ENCODE measurements at regions not wholly inside any gene's neighbourhood (a gene's known extent, or its start where the extent isn't known, plus 50 kb on each side); places are given as distances from the start of the nearest gene placed in this dataset.
"Not testable (repeated sequence)": the region's sequence is repeated elsewhere in the genome, so short reads cannot be mapped to it uniquely, and the experiment has no call there.

DNA sequence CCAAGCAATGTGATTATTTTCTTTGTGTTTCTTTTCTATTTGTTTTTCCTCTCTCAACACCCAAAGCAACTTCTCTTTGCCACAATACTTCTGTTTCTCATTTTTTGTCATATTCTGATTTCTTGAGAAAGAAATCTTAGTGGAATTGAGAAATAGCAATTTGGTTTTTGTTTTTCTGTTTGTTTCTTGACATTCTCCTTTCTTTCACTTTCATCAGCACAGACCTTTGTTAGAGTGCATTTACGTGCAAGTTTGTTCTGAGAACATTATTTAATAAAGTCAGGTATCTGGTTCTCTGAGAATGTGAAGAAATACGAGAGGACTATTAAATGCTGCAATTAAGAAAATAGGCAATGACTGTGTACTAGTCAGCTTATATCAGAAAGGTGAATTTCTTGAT, 608.1 kb upstream of the AADAT start:
- Mint-ChIP-seq H3K36me3 (ENCODE audit: low read depth) (no peaks in the 10 kb centered on the region), H3K4me1 (ENCODE audit: low read depth) (no peaks in the 10 kb centered on the region), H3K9me3 (ENCODE audit: low read depth) (no peaks in the 10 kb centered on the region), H3K27ac (ENCODE audit: unreplicated experiment) (no peak overlapping the region), H3K27me3 (ENCODE audit: low read depth) (peaks cover 10% of the 10 kb centered on the region), H3K4me3 (ENCODE audit: unreplicated experiment) (no peak overlapping the region)
- DNase-seq (ENCODE audit: low spot score) = no peak
- TF ChIP-seq, protein P1, sequence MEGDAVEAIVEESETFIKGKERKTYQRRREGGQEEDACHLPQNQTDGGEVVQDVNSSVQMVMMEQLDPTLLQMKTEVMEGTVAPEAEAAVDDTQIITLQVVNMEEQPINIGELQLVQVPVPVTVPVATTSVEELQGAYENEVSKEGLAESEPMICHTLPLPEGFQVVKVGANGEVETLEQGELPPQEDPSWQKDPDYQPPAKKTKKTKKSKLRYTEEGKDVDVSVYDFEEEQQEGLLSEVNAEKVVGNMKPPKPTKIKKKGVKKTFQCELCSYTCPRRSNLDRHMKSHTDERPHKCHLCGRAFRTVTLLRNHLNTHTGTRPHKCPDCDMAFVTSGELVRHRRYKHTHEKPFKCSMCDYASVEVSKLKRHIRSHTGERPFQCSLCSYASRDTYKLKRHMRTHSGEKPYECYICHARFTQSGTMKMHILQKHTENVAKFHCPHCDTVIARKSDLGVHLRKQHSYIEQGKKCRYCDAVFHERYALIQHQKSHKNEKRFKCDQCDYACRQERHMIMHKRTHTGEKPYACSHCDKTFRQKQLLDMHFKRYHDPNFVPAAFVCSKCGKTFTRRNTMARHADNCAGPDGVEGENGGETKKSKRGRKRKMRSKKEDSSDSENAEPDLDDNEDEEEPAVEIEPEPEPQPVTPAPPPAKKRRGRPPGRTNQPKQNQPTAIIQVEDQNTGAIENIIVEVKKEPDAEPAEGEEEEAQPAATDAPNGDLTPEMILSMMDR (IDR thresholded peaks at IDR 0.05) = no peak

DNA sequence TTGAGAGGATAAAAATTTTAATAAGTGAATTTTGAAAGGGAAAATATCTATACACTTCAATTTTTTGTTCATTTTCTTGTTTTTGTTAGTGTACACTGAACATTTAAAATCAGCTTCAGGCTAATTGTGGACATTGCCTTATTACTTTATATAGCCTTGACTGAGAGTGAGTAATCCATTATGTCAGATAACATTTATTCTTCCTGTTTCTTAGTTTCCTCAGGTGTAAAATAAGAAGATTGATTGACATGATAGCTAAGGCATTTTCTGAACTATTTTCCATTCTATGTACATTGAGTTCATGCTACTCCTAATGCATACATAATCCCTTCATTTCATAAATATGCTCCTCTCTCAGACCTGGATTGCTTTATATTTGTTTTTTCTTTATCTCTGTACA, 607.3 kb upstream of the AADAT start:
- H3K27me3 Mint-ChIP-seq (ENCODE audit: low read depth) = peaks cover 10% of the 10 kb centered on the region
- TF ChIP-seq, protein P1 (IDR thresholded peaks at IDR 0.05) = no peak
- no peaks in the 10 kb centered on the region for H3K4me1 Mint-ChIP-seq (ENCODE audit: low read depth)
- H3K27ac Mint-ChIP-seq (ENCODE audit: unreplicated experiment) = no peak overlapping the region
- no peak overlapping the region for H3K4me3 Mint-ChIP-seq (ENCODE audit: unreplicated experiment)
- no peaks in the 10 kb centered on the region for H3K9me3 Mint-ChIP-seq (ENCODE audit: low read depth)
- DNase-seq (ENCODE audit: low spot score) = no peak
- H3K36me3 Mint-ChIP-seq (ENCODE audit: low read depth) = no peaks in the 10 kb centered on the region

DNA sequence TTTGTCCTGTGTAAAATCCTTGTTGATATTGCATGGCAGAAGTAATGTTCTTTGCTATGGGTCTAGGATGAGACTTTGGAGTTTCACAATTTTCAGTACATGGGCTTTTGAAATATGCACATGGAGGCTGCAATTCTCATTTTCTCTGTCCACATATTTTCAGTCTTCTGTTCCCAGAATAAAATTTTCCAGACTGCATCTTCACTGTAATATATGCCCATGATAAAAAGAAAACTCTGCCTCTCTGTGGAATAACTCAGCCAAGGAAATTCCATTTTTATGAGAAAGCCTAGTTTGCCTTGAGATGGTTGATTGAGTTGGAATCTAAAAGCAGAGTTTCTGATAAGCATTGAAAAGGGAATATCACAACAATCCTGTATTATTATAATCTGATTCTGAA, 601.4 kb upstream of the AADAT start:
- Mint-ChIP-seq H3K36me3 (ENCODE audit: low read depth) (no peaks in the 10 kb centered on the region), H3K4me3 (ENCODE audit: unreplicated experiment) (no peak overlapping the region), H3K27me3 (ENCODE audit: low read depth) (peaks cover 5% of the 10 kb centered on the region), H3K9me3 (ENCODE audit: low read depth) (no peaks in the 10 kb centered on the region), H3K4me1 (ENCODE audit: low read depth) (peaks cover 8% of the 10 kb centered on the region), H3K27ac (ENCODE audit: unreplicated experiment) (no peak overlapping the region)
- TF ChIP-seq, protein P1 (IDR thresholded peaks at IDR 0.05) = no peak
- no peak for DNase-seq (ENCODE audit: low spot score)

DNA sequence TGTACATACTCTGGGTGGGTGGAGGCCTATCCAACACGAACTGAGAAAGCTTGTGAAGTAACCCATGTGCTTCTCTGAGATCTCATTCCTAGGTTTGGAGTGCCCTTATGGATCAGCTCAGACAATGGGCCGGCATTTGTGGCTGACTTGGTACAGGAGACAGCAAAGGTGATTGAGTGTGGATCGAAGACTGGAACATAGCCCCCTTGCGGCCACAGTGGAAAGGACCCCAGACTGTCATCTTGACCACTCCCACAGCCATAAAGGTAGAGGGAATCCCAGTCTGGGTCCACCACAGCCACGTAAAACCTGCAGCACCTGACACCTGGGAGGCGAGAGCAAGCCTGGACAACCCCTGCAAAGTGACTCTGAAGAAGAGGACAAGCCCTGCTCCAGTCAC, 598.0 kb upstream of the AADAT start:
- H3K4me3 Mint-ChIP-seq (ENCODE audit: unreplicated experiment) = no peak overlapping the region
- peaks cover 4% of the 10 kb centered on the region for H3K27me3 Mint-ChIP-seq (ENCODE audit: low read depth)
- no peak for DNase-seq (ENCODE audit: low spot score)
- TF ChIP-seq, protein P1 (IDR thresholded peaks at IDR 0.05) = no peak
- no peaks in the 10 kb centered on the region for H3K9me3 Mint-ChIP-seq (ENCODE audit: low read depth)
- H3K27ac Mint-ChIP-seq (ENCODE audit: unreplicated experiment) = no peak overlapping the region
- H3K4me1 Mint-ChIP-seq (ENCODE audit: low read depth) = peaks cover 8% of the 10 kb centered on the region
- H3K36me3 Mint-ChIP-seq (ENCODE audit: low read depth) = no peaks in the 10 kb centered on the region

DNA sequence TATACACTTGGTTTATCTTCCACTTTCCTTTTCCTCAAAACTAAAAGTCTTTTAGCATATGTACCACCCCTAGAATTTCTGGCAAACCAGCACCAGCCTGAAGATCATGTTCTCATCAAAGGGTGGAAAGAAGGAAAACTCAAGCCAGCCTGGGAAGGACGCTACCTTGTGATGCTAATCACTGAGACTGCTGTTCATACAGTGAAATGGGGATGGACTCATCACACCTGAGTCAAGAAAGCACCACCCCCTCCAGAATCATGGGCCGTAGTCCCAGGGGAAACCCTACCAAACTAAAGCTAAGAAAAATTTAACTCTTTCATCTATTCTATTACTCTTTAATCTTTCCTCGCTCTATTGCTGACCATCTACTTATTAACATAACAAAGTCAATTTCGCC, 595.9 kb upstream of the AADAT start:
- not testable (repeated sequence) for H3K27me3 Mint-ChIP-seq (ENCODE audit: low read depth); H3K4me1 Mint-ChIP-seq (ENCODE audit: low read depth); H3K9me3 Mint-ChIP-seq (ENCODE audit: low read depth); H3K4me3 Mint-ChIP-seq (ENCODE audit: unreplicated experiment); H3K27ac Mint-ChIP-seq (ENCODE audit: unreplicated experiment); H3K36me3 Mint-ChIP-seq (ENCODE audit: low read depth); DNase-seq (ENCODE audit: low spot score)

DNA sequence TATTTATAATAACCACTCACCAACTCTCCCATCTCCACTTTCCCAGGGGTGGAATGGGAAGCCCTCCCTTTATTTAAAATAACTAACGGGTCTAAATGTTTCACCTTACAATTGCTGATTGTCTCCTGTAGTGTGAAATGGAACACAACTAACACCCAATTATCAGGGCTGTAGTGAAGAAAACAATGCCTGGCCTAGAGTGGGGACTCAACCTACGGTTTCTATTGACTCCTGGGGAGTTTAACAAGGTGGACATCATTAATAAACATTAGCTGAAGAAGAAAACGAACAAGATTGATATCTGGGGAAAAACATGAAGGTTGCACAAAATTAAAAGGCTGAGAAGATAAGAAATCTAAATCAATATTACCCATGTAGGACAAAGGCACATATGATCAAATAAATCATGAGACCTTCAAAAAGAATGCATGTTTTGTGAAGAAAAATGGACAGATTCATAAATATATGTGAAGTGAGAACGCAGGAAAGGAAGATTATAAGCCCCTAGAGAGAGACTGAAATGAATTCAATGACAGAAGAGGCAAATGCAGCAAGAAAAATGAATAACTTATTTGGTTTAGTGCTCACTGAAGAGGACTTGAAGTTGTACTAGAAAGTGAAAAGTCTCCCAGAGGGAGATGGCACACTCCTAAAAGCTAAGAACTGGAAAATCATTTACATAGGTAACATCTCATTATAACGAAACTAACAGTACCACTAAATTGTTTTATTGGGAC, 593.0 kb upstream of the AADAT start:
- TF ChIP-seq, protein P1 (IDR thresholded peaks at IDR 0.05) = no peak
- peaks cover 2% of the 10 kb centered on the region for H3K27me3 Mint-ChIP-seq (ENCODE audit: low read depth)

DNA sequence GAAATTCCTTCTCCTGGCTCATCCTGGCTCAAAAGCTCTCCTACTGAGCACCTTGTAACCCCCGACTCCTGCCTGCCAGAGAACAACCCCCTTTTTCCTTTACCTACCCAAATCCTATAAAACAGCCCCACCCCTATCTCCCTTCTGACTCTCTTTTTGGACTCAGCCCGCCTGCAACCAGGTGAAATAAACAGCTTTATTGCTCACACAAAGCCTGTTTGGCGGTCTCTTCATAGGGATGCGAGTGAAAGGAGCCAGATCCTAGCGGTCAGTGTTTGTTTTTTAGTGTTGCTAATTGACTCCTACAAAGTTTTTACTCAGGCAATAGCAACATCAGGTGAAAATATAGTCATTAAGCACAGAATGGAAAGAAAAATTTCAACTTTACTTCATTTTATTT, 592.3 kb upstream of the AADAT start:
- not testable (repeated sequence) for H3K9me3 Mint-ChIP-seq (ENCODE audit: low read depth); DNase-seq (ENCODE audit: low spot score); H3K27ac Mint-ChIP-seq (ENCODE audit: unreplicated experiment); H3K27me3 Mint-ChIP-seq (ENCODE audit: low read depth); H3K36me3 Mint-ChIP-seq (ENCODE audit: low read depth); H3K4me1 Mint-ChIP-seq (ENCODE audit: low read depth); H3K4me3 Mint-ChIP-seq (ENCODE audit: unreplicated experiment)

More for the DNA sequence above, 593.0 kb upstream of the AADAT start:
- Mint-ChIP-seq H3K36me3 (ENCODE audit: low read depth) (no peaks in the 10 kb centered on the region), H3K27ac (ENCODE audit: unreplicated experiment) (no peak overlapping the region), H3K4me3 (ENCODE audit: unreplicated experiment) (no peak overlapping the region), H3K4me1 (ENCODE audit: low read depth) (no peaks in the 10 kb centered on the region), H3K9me3 (ENCODE audit: low read depth) (peaks cover 5% of the 10 kb centered on the region)
- no peak for DNase-seq (ENCODE audit: low spot score)

All from chondrocyte (in vitro differentiated cells).